ENCODE measurements at regions not wholly inside any gene's neighbourhood (a gene's known extent, or its start where the extent isn't known, plus 50 kb on each side); places are given as distances from the start of the nearest gene placed in this dataset.

DNA sequence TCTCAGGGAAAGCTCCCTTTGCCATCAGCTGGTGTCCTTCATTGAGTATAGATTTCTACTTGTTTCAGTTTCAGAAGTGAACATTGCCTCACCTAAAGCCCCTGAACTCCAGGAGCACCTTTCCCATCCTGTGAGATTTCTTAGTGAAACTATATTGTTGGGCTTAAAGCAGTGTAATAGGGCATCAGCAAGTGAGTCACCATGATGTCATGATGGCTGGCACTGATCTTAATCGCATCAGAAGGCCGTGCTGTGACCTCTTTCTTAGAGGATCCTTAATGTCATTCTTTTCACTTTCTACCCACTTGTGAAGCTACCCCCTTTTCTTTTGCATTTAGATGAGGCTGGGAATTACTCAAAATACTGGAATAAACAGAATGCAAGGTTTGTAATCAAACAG is 401.3 kb downstream of the MTRR start:
- H3K27ac ChIP-seq: no peak overlapping the region
- TF ChIP-seq POLR2A (IDR thresholded peaks at IDR 0.05): no peak
- TF ChIP-seq, protein P1, sequence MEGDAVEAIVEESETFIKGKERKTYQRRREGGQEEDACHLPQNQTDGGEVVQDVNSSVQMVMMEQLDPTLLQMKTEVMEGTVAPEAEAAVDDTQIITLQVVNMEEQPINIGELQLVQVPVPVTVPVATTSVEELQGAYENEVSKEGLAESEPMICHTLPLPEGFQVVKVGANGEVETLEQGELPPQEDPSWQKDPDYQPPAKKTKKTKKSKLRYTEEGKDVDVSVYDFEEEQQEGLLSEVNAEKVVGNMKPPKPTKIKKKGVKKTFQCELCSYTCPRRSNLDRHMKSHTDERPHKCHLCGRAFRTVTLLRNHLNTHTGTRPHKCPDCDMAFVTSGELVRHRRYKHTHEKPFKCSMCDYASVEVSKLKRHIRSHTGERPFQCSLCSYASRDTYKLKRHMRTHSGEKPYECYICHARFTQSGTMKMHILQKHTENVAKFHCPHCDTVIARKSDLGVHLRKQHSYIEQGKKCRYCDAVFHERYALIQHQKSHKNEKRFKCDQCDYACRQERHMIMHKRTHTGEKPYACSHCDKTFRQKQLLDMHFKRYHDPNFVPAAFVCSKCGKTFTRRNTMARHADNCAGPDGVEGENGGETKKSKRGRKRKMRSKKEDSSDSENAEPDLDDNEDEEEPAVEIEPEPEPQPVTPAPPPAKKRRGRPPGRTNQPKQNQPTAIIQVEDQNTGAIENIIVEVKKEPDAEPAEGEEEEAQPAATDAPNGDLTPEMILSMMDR (IDR thresholded peaks at IDR 0.05): no peak
- H3K36me3 ChIP-seq (replicated peaks in 1 of 2): no peaks in the 10 kb centered on the region
- H3K4me1 ChIP-seq (replicated peaks in 1 of 2): no peaks in the 10 kb centered on the region
- intact Hi-C loops (cut with DNase I): no loop called here
- H3K9me3 ChIP-seq (replicated peaks in 1 of 3): no peaks in the 10 kb centered on the region
- DNase-seq: no peak
- H3K4me3 ChIP-seq: no peak overlapping the region
- 50 to 68% (median 61%) methylated on average over 2 of the region's 2 CpGs for WGBS, 4 donors
- no peaks in the 10 kb centered on the region for H3K27me3 ChIP-seq

DNA sequence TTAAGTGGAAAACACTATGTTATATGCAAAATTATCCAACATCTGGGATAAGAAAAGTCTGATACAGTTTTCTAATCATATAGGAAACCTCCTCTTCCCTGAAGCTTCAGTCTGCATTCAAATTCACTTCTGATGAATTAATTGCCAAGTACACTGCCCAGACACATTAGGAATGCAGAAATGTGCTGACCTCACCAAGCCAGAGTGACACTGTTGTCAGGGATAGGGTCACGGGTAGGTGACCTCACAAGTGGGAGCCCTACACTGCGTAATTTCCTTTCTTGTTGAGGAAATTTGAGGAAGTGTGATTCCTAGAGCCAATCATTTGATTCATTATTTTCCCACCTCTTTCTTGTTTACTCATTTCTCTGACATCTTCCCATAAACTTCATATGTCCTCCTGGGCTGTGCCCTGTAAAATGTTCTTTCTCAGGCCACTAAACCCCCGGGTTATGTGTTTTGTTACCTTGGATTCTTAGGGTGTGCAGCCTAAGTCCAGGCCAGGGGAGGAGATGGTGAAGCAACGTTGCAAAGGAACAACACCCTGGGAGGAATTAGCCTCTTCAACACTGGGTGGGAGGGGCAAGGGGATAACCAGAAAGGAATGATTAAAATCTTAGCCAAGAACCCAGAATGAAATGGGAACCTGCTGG is 411.9 kb downstream of the MTRR start:
- Histone ChIP-seq H3K27me3 (no peaks in the 10 kb centered on the region), H3K36me3 (replicated peaks in 1 of 2) (no peaks in the 10 kb centered on the region), H3K27ac (no peak overlapping the region), H3K4me1 (replicated peaks in 1 of 2) (no peaks in the 10 kb centered on the region), H3K9me3 (replicated peaks in 1 of 3) (no peaks in the 10 kb centered on the region), H3K4me3 (no peak overlapping the region)
- TF ChIP-seq, protein P1 (IDR thresholded peaks at IDR 0.05): no peak
- TF ChIP-seq POLR2A (IDR thresholded peaks at IDR 0.05): no peak
- DNase-seq: no peak
- WGBS, 4 donors: 35 to 65% (median 56%) methylated on average over 4 of the region's 4 CpGs
- intact Hi-C loops (cut with DNase I): no loop called here

DNA sequence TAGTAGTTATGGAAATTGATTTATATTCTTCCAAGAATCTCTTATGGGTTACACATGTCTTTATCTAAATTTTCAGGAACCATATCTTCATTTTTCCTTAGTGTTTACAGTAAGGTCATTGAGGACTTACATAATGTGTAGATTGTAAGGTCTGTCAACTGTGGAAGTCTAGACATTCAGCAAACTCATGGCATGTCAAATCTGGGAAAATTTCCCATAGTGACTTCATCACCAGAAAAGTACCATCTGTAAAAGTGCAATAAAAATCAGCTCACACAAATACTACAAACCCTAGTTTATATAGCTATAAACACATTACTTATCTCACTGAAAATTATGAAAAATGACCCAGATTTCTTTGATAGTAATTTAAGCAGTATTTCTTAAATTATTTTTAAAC is 419.4 kb downstream of the MTRR start:
- DNase-seq: no peak
- Histone ChIP-seq H3K9me3 (replicated peaks in 1 of 3) (no peaks in the 10 kb centered on the region), H3K4me1 (replicated peaks in 1 of 2) (no peaks in the 10 kb centered on the region), H3K27ac (no peak overlapping the region), H3K36me3 (replicated peaks in 1 of 2) (no peaks in the 10 kb centered on the region), H3K27me3 (no peaks in the 10 kb centered on the region), H3K4me3 (no peak overlapping the region)
- intact Hi-C loops (cut with DNase I): no loop called here
- TF ChIP-seq, protein P1 (IDR thresholded peaks at IDR 0.05): no peak
- TF ChIP-seq POLR2A (IDR thresholded peaks at IDR 0.05): no peak

DNA sequence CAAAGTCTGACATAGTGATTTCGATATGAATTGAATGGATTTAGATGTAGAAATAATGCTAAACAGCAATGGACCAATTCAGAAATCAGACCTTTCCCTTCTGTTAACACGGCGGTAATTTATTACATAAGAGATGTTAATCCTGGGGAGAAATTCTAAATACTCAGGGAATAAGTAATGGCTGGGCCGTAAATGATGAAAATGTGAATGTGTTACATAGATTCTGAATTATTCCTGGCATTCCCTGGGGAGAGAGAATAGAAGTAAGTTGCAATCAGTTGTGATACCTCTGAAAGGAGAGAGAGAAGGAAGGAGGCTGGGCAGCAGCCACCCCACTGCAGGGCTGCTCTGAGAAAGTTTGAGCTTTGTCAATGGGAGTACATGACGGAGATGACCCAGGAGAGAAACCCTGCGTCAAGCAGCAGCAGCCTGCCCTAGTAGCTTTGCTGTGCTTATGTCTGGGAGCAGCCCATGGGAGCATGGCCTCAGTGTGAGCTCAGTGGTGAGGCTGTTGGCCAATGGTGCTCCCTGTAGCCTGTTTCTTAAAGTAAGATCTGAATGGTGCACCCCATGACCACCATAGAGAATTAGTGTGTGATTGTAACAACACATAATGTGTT is 420.1 kb downstream of the MTRR start:
- no peak for TF ChIP-seq POLR2A (IDR thresholded peaks at IDR 0.05)
- TF ChIP-seq, protein P1 (IDR thresholded peaks at IDR 0.05): no peak
- H3K4me1 ChIP-seq (replicated peaks in 1 of 2): no peaks in the 10 kb centered on the region
- no peak overlapping the region for H3K27ac ChIP-seq
- intact Hi-C loops (cut with DNase I): no loop called here
- H3K27me3 ChIP-seq: no peaks in the 10 kb centered on the region
- no peak overlapping the region for H3K4me3 ChIP-seq
- H3K36me3 ChIP-seq (replicated peaks in 1 of 2): no peaks in the 10 kb centered on the region
- no peak for DNase-seq
- 56 to 70% (median 65%) methylated on average over 6 of the region's 6 CpGs for WGBS, 4 donors
- H3K9me3 ChIP-seq (replicated peaks in 1 of 3): no peaks in the 10 kb centered on the region
